HUES6 (cell line): ENCODE measurements at regions not wholly inside any gene's neighbourhood (a gene's known extent, or its start where the extent isn't known, plus 50 kb on each side); places are given as distances from the start of the nearest gene placed in this dataset.
"Not testable (repeated sequence)": the region's sequence is repeated elsewhere in the genome, so short reads cannot be mapped to it uniquely, and the experiment has no call there.

ENCODE experiments used
- H3K27ac ChIP-seq: 2 replicates; pipeline ENCODE4 v1.7.0; 2013; ENCODE audit warnings: low read depth, mild to moderate bottlenecking, low read length, inconsistent platforms
- H3K27me3 ChIP-seq: 2 replicates; pipeline ENCODE4 v1.6.1; 2013; ENCODE audit warnings: low read length; ENCODE audit not compliant: control insufficient read depth, insufficient read depth
- H3K36me3 ChIP-seq: 2 replicates; pipeline ENCODE4 v1.6.1; 2013; ENCODE audit warnings: low read length; ENCODE audit not compliant: control insufficient read depth, insufficient read depth
- H3K4me1 ChIP-seq: 2 replicates; pipeline ENCODE4 v1.6.1; 2013; ENCODE audit warnings: low read length; ENCODE audit not compliant: control insufficient read depth, insufficient read depth
- H3K4me3 ChIP-seq: 2 replicates; pipeline ENCODE4 v1.5.1; 2013; ENCODE audit warnings: low read depth, low read length
- H3K9ac ChIP-seq: one replicate; pipeline ENCODE4 v1.6.1; 2013; ENCODE audit warnings: mild to moderate bottlenecking, low read length
- H3K9me3 ChIP-seq: 2 replicates; pipeline ENCODE4 v1.6.1; 2013; ENCODE audit warnings: low read depth, low read length; ENCODE audit not compliant: control insufficient read depth, insufficient read depth

GRCh38 chr6:8934318-8934717 lies 499.0 kb upstream of the SLC35B3 start:
- no peak overlapping the region for H3K27ac ChIP-seq
- H3K4me1 ChIP-seq = no peaks in the 10 kb centered on the region
- H3K4me3 ChIP-seq = no peak overlapping the region
- no peaks in the 10 kb centered on the region for H3K9me3 ChIP-seq
- no peaks in the 10 kb centered on the region for H3K36me3 ChIP-seq
- H3K9ac ChIP-seq = no peak overlapping the region
- no peaks in the 10 kb centered on the region for H3K27me3 ChIP-seq

- H3K27me3 ChIP-seq = no peaks in the 10 kb centered on the region
- no peaks in the 10 kb centered on the region for H3K4me1 ChIP-seq
- no peaks in the 10 kb centered on the region for H3K36me3 ChIP-seq
- no peak overlapping the region for H3K27ac ChIP-seq
- H3K9me3 ChIP-seq = no peaks in the 10 kb centered on the region
- no peak overlapping the region for H3K9ac ChIP-seq
- no peak overlapping the region for H3K4me3 ChIP-seq
These were observed 494.7 kb upstream of the SLC35B3 start for GRCh38 chr6:8930009-8930408.

GRCh38 chr6:8920244-8920643 lies 484.9 kb upstream of the SLC35B3 start:
- H3K4me3 ChIP-seq, H3K4me1 ChIP-seq, H3K9ac ChIP-seq, H3K27ac ChIP-seq, H3K27me3 ChIP-seq, H3K36me3 ChIP-seq, H3K9me3 ChIP-seq: not testable (repeated sequence)

GRCh38 chr6:8918196-8918595 lies 482.9 kb upstream of the SLC35B3 start:
- Histone ChIP-seq H3K4me3 (no peak overlapping the region), H3K27me3 (no peaks in the 10 kb centered on the region), H3K4me1 (no peaks in the 10 kb centered on the region), H3K9ac (no peak overlapping the region), H3K27ac (no peak overlapping the region), H3K36me3 (no peaks in the 10 kb centered on the region), H3K9me3 (0 out of 2 replicates have a peak, but pooled peaks cover 2% of the 10 kb centered on the region)

GRCh38 chr6:8914700-8915099 lies 479.4 kb upstream of the SLC35B3 start:
- Histone ChIP-seq H3K9ac (no peak overlapping the region), H3K4me3 (no peak overlapping the region), H3K27me3 (no peaks in the 10 kb centered on the region), H3K27ac (no peak overlapping the region), H3K4me1 (no peaks in the 10 kb centered on the region), H3K36me3 (no peaks in the 10 kb centered on the region), H3K9me3 (0 out of 2 replicates have a peak, but pooled peaks cover 5% of the 10 kb centered on the region)

- no peaks in the 10 kb centered on the region for H3K36me3 ChIP-seq
- 0 out of 2 replicates have a peak, but pooled peaks cover 3% of the 10 kb centered on the region for H3K9me3 ChIP-seq
- H3K9ac ChIP-seq = no peak overlapping the region
- no peak overlapping the region for H3K27ac ChIP-seq
- no peaks in the 10 kb centered on the region for H3K27me3 ChIP-seq
- no peak overlapping the region for H3K4me3 ChIP-seq
- no peaks in the 10 kb centered on the region for H3K4me1 ChIP-seq
These were observed 473.3 kb upstream of the SLC35B3 start for GRCh38 chr6:8908638-8909037.

GRCh38 chr6:8906699-8907098 lies 471.4 kb upstream of the SLC35B3 start:
- H3K9ac ChIP-seq = no peak overlapping the region
- H3K4me1 ChIP-seq = no peaks in the 10 kb centered on the region
- H3K27ac ChIP-seq = no peak overlapping the region
- no peak overlapping the region for H3K4me3 ChIP-seq
- no peaks in the 10 kb centered on the region for H3K27me3 ChIP-seq
- H3K36me3 ChIP-seq = no peaks in the 10 kb centered on the region
- no peaks in the 10 kb centered on the region for H3K9me3 ChIP-seq

- Histone ChIP-seq H3K9me3 (no peaks in the 10 kb centered on the region), H3K36me3 (no peaks in the 10 kb centered on the region), H3K4me1 (no peaks in the 10 kb centered on the region), H3K27ac (no peak overlapping the region), H3K9ac (no peak overlapping the region), H3K27me3 (no peaks in the 10 kb centered on the region), H3K4me3 (no peak overlapping the region)
These were observed 470.4 kb upstream of the SLC35B3 start for GRCh38 chr6:8905757-8906156.

GRCh38 chr6:8904754-8905153 lies 469.4 kb upstream of the SLC35B3 start:
- H3K36me3 ChIP-seq = no peaks in the 10 kb centered on the region
- H3K9ac ChIP-seq = no peak overlapping the region
- no peaks in the 10 kb centered on the region for H3K27me3 ChIP-seq
- no peak overlapping the region for H3K27ac ChIP-seq
- H3K9me3 ChIP-seq = no peaks in the 10 kb centered on the region
- no peak overlapping the region for H3K4me3 ChIP-seq
- no peaks in the 10 kb centered on the region for H3K4me1 ChIP-seq

- Histone ChIP-seq H3K36me3 (no peaks in the 10 kb centered on the region), H3K9ac (no peak overlapping the region), H3K27me3 (no peaks in the 10 kb centered on the region), H3K4me3 (no peak overlapping the region), H3K9me3 (no peaks in the 10 kb centered on the region), H3K4me1 (no peaks in the 10 kb centered on the region), H3K27ac (no peak overlapping the region)
These were observed 464.7 kb upstream of the SLC35B3 start for GRCh38 chr6:8900056-8900455.

- Histone ChIP-seq H3K4me1 (no peaks in the 10 kb centered on the region), H3K27ac (no peak overlapping the region), H3K9ac (no peak overlapping the region), H3K9me3 (no peaks in the 10 kb centered on the region), H3K36me3 (no peaks in the 10 kb centered on the region), H3K4me3 (no peak overlapping the region), H3K27me3 (no peaks in the 10 kb centered on the region)
These were observed 454.2 kb upstream of the SLC35B3 start for GRCh38 chr6:8889514-8889913.

- Histone ChIP-seq H3K9me3 (no peaks in the 10 kb centered on the region), H3K36me3 (no peaks in the 10 kb centered on the region), H3K4me3 (no peak overlapping the region), H3K4me1 (no peaks in the 10 kb centered on the region), H3K27ac (no peak overlapping the region), H3K9ac (no peak overlapping the region), H3K27me3 (no peaks in the 10 kb centered on the region)
These were observed 453.1 kb upstream of the SLC35B3 start for GRCh38 chr6:8888468-8888867.
